ENCODE measurements at regions not wholly inside any gene's neighbourhood (a gene's known extent, or its start where the extent isn't known, plus 50 kb on each side); places are given as distances from the start of the nearest gene placed in this dataset.
A peak's percentile ranks its signal among the peaks of the same experiment; 100 is the strongest.

DNA sequence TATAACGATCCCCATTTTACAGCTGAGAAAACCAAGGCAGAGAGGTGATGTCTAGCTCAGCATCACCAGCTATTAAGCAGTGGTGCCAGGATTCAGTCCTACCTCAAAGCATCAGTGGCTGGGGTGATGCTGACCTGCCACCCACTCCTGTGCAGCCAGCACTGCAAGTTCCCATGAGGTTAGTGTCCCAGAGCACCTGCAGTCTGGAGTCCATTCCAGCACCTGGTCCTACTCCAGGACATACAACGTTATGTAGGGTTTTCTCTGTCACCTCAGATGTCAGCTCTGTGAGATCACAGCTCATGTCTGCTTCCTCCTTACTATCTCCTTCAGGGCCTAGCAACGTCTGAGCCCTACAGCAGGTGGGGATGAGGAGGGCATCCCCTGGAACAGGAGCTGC is 328.0 kb upstream of the HS6ST1 start:
- Histone ChIP-seq H3K27me3 (no peaks in the 10 kb centered on the region), H3K4me3 (no peak overlapping the region), H3K9me3 (no peaks in the 10 kb centered on the region), H3K4me1 (no peaks in the 10 kb centered on the region), H3K36me3 (no peaks in the 10 kb centered on the region), H3K27ac (no peak overlapping the region)
- DNase-seq (ENCODE audit: low spot score in 2 of 2) = no peak
- 65 to 69% methylated on average over 3 of the region's 3 CpGs for WGBS, 2 donors
- TF ChIP-seq, protein P1, sequence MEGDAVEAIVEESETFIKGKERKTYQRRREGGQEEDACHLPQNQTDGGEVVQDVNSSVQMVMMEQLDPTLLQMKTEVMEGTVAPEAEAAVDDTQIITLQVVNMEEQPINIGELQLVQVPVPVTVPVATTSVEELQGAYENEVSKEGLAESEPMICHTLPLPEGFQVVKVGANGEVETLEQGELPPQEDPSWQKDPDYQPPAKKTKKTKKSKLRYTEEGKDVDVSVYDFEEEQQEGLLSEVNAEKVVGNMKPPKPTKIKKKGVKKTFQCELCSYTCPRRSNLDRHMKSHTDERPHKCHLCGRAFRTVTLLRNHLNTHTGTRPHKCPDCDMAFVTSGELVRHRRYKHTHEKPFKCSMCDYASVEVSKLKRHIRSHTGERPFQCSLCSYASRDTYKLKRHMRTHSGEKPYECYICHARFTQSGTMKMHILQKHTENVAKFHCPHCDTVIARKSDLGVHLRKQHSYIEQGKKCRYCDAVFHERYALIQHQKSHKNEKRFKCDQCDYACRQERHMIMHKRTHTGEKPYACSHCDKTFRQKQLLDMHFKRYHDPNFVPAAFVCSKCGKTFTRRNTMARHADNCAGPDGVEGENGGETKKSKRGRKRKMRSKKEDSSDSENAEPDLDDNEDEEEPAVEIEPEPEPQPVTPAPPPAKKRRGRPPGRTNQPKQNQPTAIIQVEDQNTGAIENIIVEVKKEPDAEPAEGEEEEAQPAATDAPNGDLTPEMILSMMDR (IDR thresholded peaks at IDR 0.05) = no peak
- TF ChIP-seq EP300 (IDR thresholded peaks at IDR 0.05) (no peak), POLR2A (IDR thresholded peaks at IDR 0.05) (no peak)

DNA sequence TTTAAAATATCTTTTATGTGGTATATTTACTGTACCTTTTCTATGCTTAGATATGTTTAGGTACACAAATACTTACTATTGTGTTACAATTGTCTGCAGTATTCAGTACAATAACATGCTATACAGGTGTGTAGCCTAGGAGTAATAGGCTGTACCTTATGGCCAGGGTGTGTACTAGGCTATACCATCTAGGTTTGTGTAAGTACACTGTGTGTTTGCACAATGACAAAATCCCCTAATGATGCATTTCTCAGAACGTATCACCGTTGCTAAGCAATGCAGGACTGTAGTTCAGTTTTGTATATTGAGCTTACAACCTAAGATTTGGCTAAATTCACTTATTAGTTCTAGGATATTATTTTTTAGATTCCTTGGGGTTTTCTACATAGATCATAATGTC is 332.3 kb upstream of the HS6ST1 start:
- no peaks in the 10 kb centered on the region for H3K9me3 ChIP-seq
- no peak overlapping the region for H3K27ac ChIP-seq
- H3K36me3 ChIP-seq = no peaks in the 10 kb centered on the region
- DNase-seq (ENCODE audit: low spot score in 2 of 2) = no peak
- H3K27me3 ChIP-seq = no peaks in the 10 kb centered on the region
- H3K4me3 ChIP-seq = no peak overlapping the region
- TF ChIP-seq EP300 (IDR thresholded peaks at IDR 0.05) (no peak), POLR2A (IDR thresholded peaks at IDR 0.05) (no peak)
- TF ChIP-seq, protein P1 (IDR thresholded peaks at IDR 0.05) = no peak
- 87 to 94% methylated on average over 2 of the region's 2 CpGs for WGBS, 2 donors
- H3K4me1 ChIP-seq = no peaks in the 10 kb centered on the region

DNA sequence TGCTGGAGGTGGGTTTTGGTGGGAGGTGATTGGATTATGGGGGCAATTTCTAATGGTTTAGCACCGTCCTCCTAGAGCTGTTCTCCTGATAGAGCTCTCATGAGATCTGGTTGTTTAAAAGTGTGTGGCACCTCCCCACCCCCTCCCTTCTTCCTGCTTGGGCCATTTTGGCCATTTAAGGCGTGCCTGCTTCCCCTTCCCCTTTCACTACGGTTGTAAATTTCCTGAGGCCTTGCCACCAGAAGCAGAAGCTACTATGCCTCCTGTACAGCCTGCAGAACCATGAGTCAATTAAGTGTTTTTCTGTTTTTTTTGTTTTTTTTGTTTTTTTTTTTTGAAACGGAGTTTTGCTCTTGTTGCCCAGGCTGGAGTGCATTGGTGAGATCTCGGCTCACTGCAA is 335.7 kb upstream of the HS6ST1 start:
- H3K27me3 ChIP-seq = no peaks in the 10 kb centered on the region
- TF ChIP-seq POLR2A (IDR thresholded peaks at IDR 0.05) = no peak
- peak in 1 of 2 donors; percentile 45 for TF ChIP-seq EP300 (IDR thresholded peaks at IDR 0.05)
- TF ChIP-seq, protein P1 (IDR thresholded peaks at IDR 0.05) = no peak

DNA sequence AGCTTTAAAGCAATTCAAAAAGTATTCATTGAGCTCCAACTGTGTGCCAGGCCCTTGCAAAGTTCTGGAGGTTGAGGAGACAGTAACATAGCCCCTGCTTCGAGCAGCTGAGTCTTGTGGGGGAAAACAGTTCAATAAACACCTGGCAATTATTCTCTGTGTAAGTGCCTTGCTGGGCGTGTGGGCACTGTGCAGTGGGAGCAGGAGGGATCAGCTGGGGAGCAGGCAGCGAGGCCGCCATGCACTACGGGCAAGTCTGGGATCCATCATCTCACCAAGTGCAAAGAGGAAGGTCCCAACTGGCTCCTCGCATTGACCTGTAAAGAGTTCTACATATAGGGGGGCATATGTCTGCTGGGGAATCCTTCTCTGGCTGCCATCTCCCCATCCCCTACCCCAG is 342.2 kb upstream of the HS6ST1 start:
- H3K4me3 ChIP-seq = no peak overlapping the region
- no peak overlapping the region for H3K27ac ChIP-seq
- H3K4me1 ChIP-seq = no peaks in the 10 kb centered on the region
- DNase-seq (ENCODE audit: low spot score in 2 of 2) = no peak
- no peaks in the 10 kb centered on the region for H3K27me3 ChIP-seq
- 73 to 84% methylated on average over 6 of the region's 6 CpGs for WGBS, 2 donors
- H3K36me3 ChIP-seq = no peaks in the 10 kb centered on the region
- peaks cover 0 to 6% (median 0%) of the 10 kb centered on the region in 4 donors for H3K9me3 ChIP-seq
- TF ChIP-seq POLR2A (IDR thresholded peaks at IDR 0.05) = no peak
- TF ChIP-seq, protein P1 (IDR thresholded peaks at IDR 0.05) = no peak
- TF ChIP-seq EP300 (IDR thresholded peaks at IDR 0.05) = no peak

More for the DNA sequence above, 335.7 kb upstream of the HS6ST1 start:
- WGBS, 2 donors = 47 to 56% methylated on average over 5 of the region's 5 CpGs
- Histone ChIP-seq H3K4me3 (no peak overlapping the region), H3K27ac (no peak overlapping the region), H3K36me3 (no peaks in the 10 kb centered on the region), H3K9me3 (peaks cover 0 to 6% (median 0%) of the 10 kb centered on the region in 4 donors), H3K4me1 (no peaks in the 10 kb centered on the region)
- no peak for DNase-seq (ENCODE audit: low spot score in 2 of 2)

DNA sequence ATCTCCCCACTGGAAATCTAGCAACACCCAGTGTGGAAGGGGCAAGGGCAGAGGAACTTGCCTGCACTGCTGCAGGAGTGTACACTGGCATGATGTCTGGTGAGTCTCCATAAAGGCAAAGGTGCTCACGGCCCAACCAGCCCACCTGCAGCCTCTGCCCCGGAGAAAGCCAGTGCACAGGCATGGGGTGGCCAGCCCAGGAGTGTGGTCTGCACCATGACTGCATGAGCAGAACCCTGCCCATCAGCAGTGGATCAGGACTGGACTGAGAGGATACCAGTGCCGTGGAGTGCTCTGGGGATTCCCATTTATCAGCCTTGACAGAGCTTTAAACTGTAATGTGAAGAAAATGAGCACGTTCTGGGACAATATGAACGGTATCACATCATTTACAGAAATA is 342.6 kb upstream of the HS6ST1 start:
- TF ChIP-seq, protein P1 (IDR thresholded peaks at IDR 0.05) = no peak
- TF ChIP-seq POLR2A (IDR thresholded peaks at IDR 0.05) = no peak
- TF ChIP-seq EP300 (IDR thresholded peaks at IDR 0.05) = no peak
- peaks cover 0 to 6% (median 0%) of the 10 kb centered on the region in 4 donors for H3K9me3 ChIP-seq
- no peaks in the 10 kb centered on the region for H3K27me3 ChIP-seq
- H3K4me1 ChIP-seq = no peaks in the 10 kb centered on the region
- H3K4me3 ChIP-seq = no peak overlapping the region
- 88 to 92% methylated on average over 5 of the region's 5 CpGs for WGBS, 2 donors
- DNase-seq (ENCODE audit: low spot score in 2 of 2) = no peak
- no peak overlapping the region for H3K27ac ChIP-seq
- H3K36me3 ChIP-seq = no peaks in the 10 kb centered on the region
